Left colon (tissue), 2 donors: ENCODE measurements at regions not wholly inside any gene's neighbourhood (a gene's known extent, or its start where the extent isn't known, plus 50 kb on each side); places are given as distances from the start of the nearest gene placed in this dataset.

Experiments used
- ATAC-seq: fragments of 200-7000 bp; cut with Tn5 transposase; one replicate; pipeline ENCODE4 v1.9.1; 2020; ENCODE audit warnings: mild to moderate bottlenecking, moderate library complexity
- DNase-seq, 2 donors: peaks; one replicate each; pipeline ENCODE4 v3.0.0-alpha.2; 2020
- intact Hi-C, 2 donors: fragments of 100-400 bp; cut with DNase I in 1 of 2; cut with micrococcal nuclease in 1 of 2; formaldehyde crosslinking; loops; one replicate each; pipeline versions ENCODE4 v1.11.2 to v1.14.0; 2022; cut with DNase I, micrococcal nuclease
- donor health status: DM: no; HTN: no; CAD: no.
- donor health status: DM: yes; HTN: yes; CAD: no.

GRCh38 chr14:31960039-31960438, 117.1 kb upstream of the ARHGAP5 start:
- no peak for ATAC-seq
- no peak for DNase-seq
- intact Hi-C loops = no loop called here

- no peak for DNase-seq
- ATAC-seq = no peak
- intact Hi-C loops = no loop called here
These were observed 115.2 kb upstream of the ARHGAP5 start for GRCh38 chr14:31961896-31962295.

DNA sequence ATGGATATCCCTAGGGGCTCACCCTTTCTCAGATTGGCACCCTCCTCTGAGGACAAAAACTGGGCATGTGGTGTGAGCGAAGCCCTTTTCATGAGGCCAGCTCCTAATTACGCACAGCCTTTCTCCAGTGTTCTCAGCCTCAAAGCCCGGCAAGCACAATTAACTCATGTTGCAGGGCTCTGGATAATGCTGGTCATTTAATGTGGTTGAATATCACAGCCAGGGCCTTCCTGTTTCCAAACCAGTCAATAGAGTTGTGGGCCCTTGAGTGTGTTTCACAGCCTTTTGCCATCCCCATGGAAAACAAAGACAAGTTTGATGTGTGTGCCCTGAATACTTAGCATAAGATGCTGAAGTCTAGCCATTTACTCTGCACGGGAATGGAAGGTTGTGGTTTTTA, 114.2 kb upstream of the ARHGAP5 start:
- no peak for DNase-seq
- ATAC-seq = no peak
- intact Hi-C loops = no loop called here

GRCh38 chr14:31963587-31963986, 113.5 kb upstream of the ARHGAP5 start:
- intact Hi-C loops = no loop called here
- ATAC-seq (no peak), DNase-seq (no peak)

DNA sequence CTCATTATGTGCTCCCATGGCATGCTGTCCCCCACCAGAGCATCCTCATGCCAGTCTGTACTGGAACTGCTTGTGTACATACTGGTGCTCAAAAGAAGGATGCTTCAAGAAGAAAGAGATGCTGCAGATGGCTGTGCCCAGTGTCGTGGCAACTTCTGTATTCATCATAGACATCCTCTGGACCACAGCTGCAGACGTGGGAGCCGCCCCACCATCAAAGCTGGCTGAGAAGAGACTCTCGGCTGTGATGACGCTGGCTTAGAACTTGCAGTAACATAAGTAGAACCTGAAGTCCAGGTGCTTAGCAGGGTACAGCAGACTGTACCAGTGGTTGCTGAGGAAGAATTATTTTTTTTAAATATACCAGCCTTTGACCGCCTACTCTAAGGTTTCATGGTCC, 112.6 kb upstream of the ARHGAP5 start:
- intact Hi-C loops = no loop called here
- ATAC-seq (no peak), DNase-seq (no peak)

GRCh38 chr14:31965071-31965734, 111.9 kb upstream of the ARHGAP5 start:
- intact Hi-C loops = no loop called here
- DNase-seq (no peak), ATAC-seq (no peak)

GRCh38 chr14:31965735-31966598, 111.1 kb upstream of the ARHGAP5 start:
- ATAC-seq = peak; percentile 47
- no peak for DNase-seq
- intact Hi-C loops = no loop called here

DNA sequence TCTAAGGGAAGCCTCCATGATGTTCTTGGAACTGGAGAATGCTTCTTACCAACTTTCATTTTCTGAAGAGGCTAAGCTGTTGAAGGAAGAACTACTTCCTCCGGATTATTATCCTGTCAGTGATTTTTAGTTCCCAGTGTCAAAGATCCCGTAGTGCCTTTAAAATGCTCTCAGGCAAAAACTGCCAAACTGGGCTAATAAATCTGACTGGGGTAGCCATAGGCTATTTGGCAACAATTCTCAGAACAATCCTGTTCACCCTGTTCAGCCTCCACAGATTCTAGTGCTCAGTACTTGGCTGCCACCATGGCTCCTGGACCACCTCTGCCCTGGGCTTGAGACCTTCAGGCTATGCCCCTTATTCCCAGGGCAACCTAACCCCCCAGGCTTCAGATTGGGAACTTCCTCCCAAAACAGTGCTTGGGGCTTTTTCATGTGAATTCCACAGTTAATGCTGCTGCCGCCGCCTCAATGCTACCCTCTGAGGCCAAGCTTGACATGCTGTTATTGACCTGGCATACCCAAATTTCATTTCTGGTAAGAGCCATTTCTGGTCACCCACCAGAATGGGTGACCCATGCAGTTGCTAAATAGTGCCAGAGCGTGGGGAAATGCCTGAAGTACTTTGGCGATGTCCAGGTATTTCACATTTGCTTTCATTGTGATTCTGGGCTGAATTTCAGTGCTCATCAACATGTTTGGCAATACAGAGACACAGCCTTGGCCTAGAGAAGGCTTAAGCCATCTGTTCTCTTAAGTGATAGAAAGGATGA, 110.0 kb upstream of the ARHGAP5 start:
- no peak for ATAC-seq
- DNase-seq = no peak
- intact Hi-C loops = no loop called here

DNA sequence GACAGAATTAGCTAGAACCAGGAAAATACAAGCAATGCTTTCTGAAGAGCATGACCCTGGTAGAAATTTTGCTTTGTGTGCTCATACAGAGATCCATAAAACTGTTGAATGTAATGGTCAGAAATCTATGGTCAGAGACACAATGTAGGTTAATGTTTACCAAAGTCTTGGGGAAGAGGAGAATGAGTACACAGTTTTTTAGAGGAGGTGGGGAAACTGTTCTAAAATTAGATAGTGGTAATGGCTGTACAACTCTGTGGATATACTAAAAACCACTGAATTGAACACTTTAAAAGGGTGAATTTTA, 109.5 kb upstream of the ARHGAP5 start:
- DNase-seq = no peak
- ATAC-seq = peak; percentile 47
- intact Hi-C loops = no loop called here

- ATAC-seq (peak; percentile 45), DNase-seq (no peak)
- intact Hi-C loops = no loop called here
These were observed 108.8 kb upstream of the ARHGAP5 start for GRCh38 chr14:31968107-31968810.

DNA sequence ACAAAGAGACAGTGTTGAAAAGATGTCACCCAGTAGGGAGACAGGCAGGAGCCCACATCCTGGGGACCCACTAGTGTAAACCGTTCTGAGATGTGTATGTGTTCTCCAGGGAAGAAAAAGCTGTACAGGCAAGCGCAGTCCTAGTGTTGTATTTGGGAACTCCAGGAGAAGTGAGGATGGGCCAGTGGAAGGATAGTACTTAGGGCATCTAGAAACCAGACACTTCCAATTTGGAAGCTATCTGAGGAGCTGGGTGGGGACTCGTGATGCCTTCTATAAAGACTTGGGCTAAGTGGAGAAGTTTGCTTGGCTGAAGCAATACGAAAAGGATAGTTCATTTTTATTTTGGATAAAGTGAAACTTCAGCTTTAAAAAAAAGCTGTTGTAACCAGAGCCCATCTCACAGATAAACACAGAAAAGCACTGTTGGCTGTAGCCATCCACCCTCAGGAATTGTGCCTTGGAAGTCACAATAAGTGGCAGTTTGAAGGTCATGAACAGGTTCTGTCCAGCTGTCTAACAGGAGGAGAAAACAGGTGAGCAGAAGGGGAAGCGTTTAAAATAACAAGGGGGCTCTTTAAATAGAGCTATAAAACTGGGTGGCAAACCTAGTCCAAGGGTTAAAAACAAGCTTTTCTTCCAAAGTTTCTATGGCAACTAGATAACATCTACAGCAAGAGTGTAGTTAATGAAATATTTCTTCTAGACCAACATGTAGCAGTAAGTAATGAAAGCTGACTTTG, 108.0 kb upstream of the ARHGAP5 start:
- intact Hi-C loops = no loop called here
- DNase-seq (no peak), ATAC-seq (peak; percentile 64)

DNA sequence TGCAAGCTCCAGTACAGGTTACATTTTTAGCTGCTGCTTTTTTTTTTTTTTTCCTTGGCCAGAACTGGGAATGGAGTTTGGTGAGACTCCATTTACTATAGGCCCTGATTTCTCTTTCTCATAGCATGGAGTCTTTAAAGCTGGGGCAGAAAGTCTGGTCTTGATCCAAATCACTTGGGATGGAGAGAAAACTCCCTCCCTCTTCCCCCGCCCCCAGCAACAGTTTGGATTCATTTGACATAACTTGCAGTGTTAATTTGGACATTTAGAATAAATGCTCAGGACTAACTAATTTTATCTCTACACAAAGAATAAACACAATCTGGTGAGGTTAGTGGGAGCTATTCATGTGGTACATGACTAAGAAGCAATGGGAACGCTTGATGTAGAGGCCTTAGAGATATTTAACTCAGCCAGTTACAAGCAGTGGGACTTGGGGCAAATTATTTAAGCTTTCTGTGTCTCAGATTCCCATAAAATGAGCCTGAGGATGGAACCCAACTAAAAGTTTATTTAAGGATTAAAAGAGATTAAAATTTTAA, 107.3 kb upstream of the ARHGAP5 start:
- DNase-seq = no peak
- intact Hi-C loops = no loop called here
- no peak for ATAC-seq

GRCh38 chr14:31970744-31971143, 106.4 kb upstream of the ARHGAP5 start:
- intact Hi-C loops = no loop called here
- DNase-seq (no peak), ATAC-seq (no peak)

- intact Hi-C loops = no loop called here
- ATAC-seq (no peak), DNase-seq (no peak)
These were observed 105.5 kb upstream of the ARHGAP5 start for GRCh38 chr14:31971612-31972011.

- intact Hi-C loops = no loop called here
- DNase-seq (no peak), ATAC-seq (no peak)
These were observed 100.0 kb upstream of the ARHGAP5 start for GRCh38 chr14:31977001-31977556.

DNA sequence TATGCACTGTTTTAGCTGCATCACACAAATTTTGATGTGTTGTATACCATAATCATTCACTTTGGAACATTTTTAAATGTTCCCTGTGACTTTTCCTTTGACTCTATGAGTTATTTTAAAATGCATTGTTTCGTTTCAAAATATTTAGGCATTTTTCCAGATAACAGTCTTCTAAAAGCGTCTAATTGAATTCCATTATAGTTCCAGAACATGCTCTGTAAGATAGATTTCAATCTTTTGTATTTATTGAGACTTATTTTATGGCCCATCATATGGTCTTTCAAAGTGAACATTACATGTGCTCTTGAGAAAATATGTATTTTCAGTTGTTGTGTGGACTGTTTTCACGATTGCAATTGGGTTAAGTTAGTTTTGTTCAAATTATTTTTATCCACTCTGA, 98.7 kb upstream of the ARHGAP5 start:
- intact Hi-C loops = no loop called here
- no peak for DNase-seq
- no peak for ATAC-seq

GRCh38 chr14:31982642-31983041, 94.5 kb upstream of the ARHGAP5 start:
- no peak for ATAC-seq
- intact Hi-C loops = no loop called here
- no peak for DNase-seq

DNA sequence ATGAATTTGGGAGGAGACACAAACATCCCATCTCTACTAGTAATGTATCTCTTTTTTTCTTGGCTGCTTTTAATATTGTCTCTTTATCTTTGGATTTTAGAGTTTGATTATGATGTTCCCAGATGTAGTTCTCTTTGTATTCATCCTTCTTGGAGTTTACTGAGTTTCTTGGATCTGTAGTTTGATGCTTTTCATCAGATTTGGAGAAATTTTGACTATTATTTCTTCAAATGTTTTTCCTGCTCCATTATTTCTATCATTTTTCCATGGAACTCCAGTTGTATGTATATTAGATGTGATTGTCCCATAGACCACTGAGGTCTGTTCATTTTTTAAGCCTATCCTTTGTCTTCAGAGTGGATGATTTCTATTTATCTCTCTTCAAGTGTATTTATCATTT, 90.7 kb upstream of the ARHGAP5 start:
- no peak for ATAC-seq
- DNase-seq = no peak
- intact Hi-C loops = no loop called here
